Activated T-helper 17 cell treated with anti-CD3 and anti-CD28 coated beads, Interleukin-2, amount 50 U/mL, for 72 hours (primary cell): ENCODE measurements at regions not wholly inside any gene's neighbourhood (a gene's known extent, or its start where the extent isn't known, plus 50 kb on each side); places are given as distances from the start of the nearest gene placed in this dataset.
A peak's percentile ranks its signal among the peaks of the same experiment; 100 is the strongest.

Source experiments
- ATAC-seq: fragments of 150-1000 bp; cut with Tn5 transposase; replicated peaks from 2 replicates; pipeline ENCODE4 v1.10.0; 2021; ENCODE audit warnings: mild to moderate bottlenecking, moderate library complexity
- H3K27ac Mint-ChIP-seq: one replicate; pipeline ENCODE4 v1.8.0; 2022; ENCODE audit warnings: mixed read lengths
- H3K27me3 Mint-ChIP-seq: one replicate; pipeline ENCODE4 v1.8.0; 2022; ENCODE audit warnings: mixed read lengths
- H3K36me3 Mint-ChIP-seq: one replicate; pipeline ENCODE4 v1.8.0; 2022; ENCODE audit warnings: low read depth, mild to moderate bottlenecking, mixed read lengths
- H3K4me1 Mint-ChIP-seq: one replicate; pipeline ENCODE4 v1.8.0; 2022; ENCODE audit warnings: mixed read lengths
- H3K4me3 Mint-ChIP-seq: one replicate; pipeline ENCODE4 v1.8.0; 2022; ENCODE audit warnings: mild to moderate bottlenecking, mixed read lengths
- H3K9me3 Mint-ChIP-seq: one replicate; pipeline ENCODE4 v1.8.0; 2022; ENCODE audit warnings: mixed read lengths

GRCh38 chr2:128466776-128467175 lies 148.1 kb upstream of the HS6ST1 start:
- no peaks in the 10 kb centered on the region for H3K4me1 Mint-ChIP-seq
- peaks cover 16% of the 10 kb centered on the region for H3K9me3 Mint-ChIP-seq
- no peak for ATAC-seq
- peaks cover 3% of the 10 kb centered on the region for H3K27me3 Mint-ChIP-seq
- H3K36me3 Mint-ChIP-seq: no peaks in the 10 kb centered on the region
- H3K4me3 Mint-ChIP-seq: no peak overlapping the region
- H3K27ac Mint-ChIP-seq: no peak overlapping the region

- H3K27ac Mint-ChIP-seq: no peak overlapping the region
- no peak for ATAC-seq
Observed at GRCh38 chr2:128467321-128467969, 148.8 kb upstream of the HS6ST1 start.

GRCh38 chr2:128468186-128468920 lies 149.7 kb upstream of the HS6ST1 start:
- H3K36me3 Mint-ChIP-seq: no peaks in the 10 kb centered on the region
- peaks cover 16% of the 10 kb centered on the region for H3K9me3 Mint-ChIP-seq
- no peaks in the 10 kb centered on the region for H3K4me1 Mint-ChIP-seq
- peaks cover 7% of the 10 kb centered on the region for H3K27me3 Mint-ChIP-seq
- H3K27ac Mint-ChIP-seq: no peak overlapping the region
- ATAC-seq: no peak
- no peak overlapping the region for H3K4me3 Mint-ChIP-seq

More at GRCh38 chr2:128467321-128467969, 148.8 kb upstream of the HS6ST1 start:
- no peak overlapping the region for H3K4me3 Mint-ChIP-seq
- peaks cover 3% of the 10 kb centered on the region for H3K27me3 Mint-ChIP-seq
- no peaks in the 10 kb centered on the region for H3K36me3 Mint-ChIP-seq
- peaks cover 16% of the 10 kb centered on the region for H3K9me3 Mint-ChIP-seq
- H3K4me1 Mint-ChIP-seq: no peaks in the 10 kb centered on the region

- Mint-ChIP-seq H3K4me1 (no peaks in the 10 kb centered on the region), H3K4me3 (no peak overlapping the region), H3K9me3 (peaks cover 16% of the 10 kb centered on the region), H3K27me3 (peaks cover 11% of the 10 kb centered on the region), H3K27ac (no peak overlapping the region), H3K36me3 (no peaks in the 10 kb centered on the region)
- no peak for ATAC-seq
Observed at GRCh38 chr2:128469203-128469602, 150.5 kb upstream of the HS6ST1 start.

GRCh38 chr2:128469875-128470274 lies 151.2 kb upstream of the HS6ST1 start:
- Mint-ChIP-seq H3K27ac (no peak overlapping the region), H3K36me3 (no peaks in the 10 kb centered on the region), H3K9me3 (peaks cover 16% of the 10 kb centered on the region), H3K4me1 (no peaks in the 10 kb centered on the region), H3K27me3 (peaks cover 17% of the 10 kb centered on the region), H3K4me3 (no peak overlapping the region)
- no peak for ATAC-seq

- ATAC-seq: no peak
- Mint-ChIP-seq H3K4me1 (no peaks in the 10 kb centered on the region), H3K4me3 (peak overlapping the region; percentile 22), H3K27me3 (peaks cover 18% of the 10 kb centered on the region), H3K36me3 (no peaks in the 10 kb centered on the region), H3K27ac (no peak overlapping the region), H3K9me3 (peaks cover 14% of the 10 kb centered on the region)
Observed at GRCh38 chr2:128472789-128473174, 154.1 kb upstream of the HS6ST1 start.

- no peak for ATAC-seq
Observed at GRCh38 chr2:128473175-128474035, 154.7 kb upstream of the HS6ST1 start.

GRCh38 chr2:128474036-128474955 lies 155.6 kb upstream of the HS6ST1 start:
- H3K36me3 Mint-ChIP-seq: no peaks in the 10 kb centered on the region
- H3K4me1 Mint-ChIP-seq: no peaks in the 10 kb centered on the region
- H3K27ac Mint-ChIP-seq: no peak overlapping the region
- H3K27me3 Mint-ChIP-seq: peaks cover 21% of the 10 kb centered on the region
- H3K9me3 Mint-ChIP-seq: peaks cover 3% of the 10 kb centered on the region
- no peak for ATAC-seq
- H3K4me3 Mint-ChIP-seq: no peak overlapping the region

More at GRCh38 chr2:128473175-128474035, 154.7 kb upstream of the HS6ST1 start:
- no peaks in the 10 kb centered on the region for H3K4me1 Mint-ChIP-seq
- no peaks in the 10 kb centered on the region for H3K36me3 Mint-ChIP-seq
- H3K4me3 Mint-ChIP-seq: peak overlapping the region; percentile 22
- H3K27me3 Mint-ChIP-seq: peaks cover 18% of the 10 kb centered on the region
- no peak overlapping the region for H3K27ac Mint-ChIP-seq
- H3K9me3 Mint-ChIP-seq: peaks cover 9% of the 10 kb centered on the region

- Mint-ChIP-seq H3K36me3 (no peaks in the 10 kb centered on the region), H3K27ac (no peak overlapping the region), H3K4me3 (no peak overlapping the region), H3K27me3 (peaks cover 22% of the 10 kb centered on the region), H3K4me1 (no peaks in the 10 kb centered on the region), H3K9me3 (peaks cover 3% of the 10 kb centered on the region)
- no peak for ATAC-seq
Observed at GRCh38 chr2:128474962-128475361, 156.3 kb upstream of the HS6ST1 start.

- Mint-ChIP-seq H3K4me3 (no peak overlapping the region), H3K36me3 (no peaks in the 10 kb centered on the region), H3K9me3 (peaks cover 5% of the 10 kb centered on the region), H3K4me1 (no peaks in the 10 kb centered on the region), H3K27me3 (peaks cover 24% of the 10 kb centered on the region), H3K27ac (no peak overlapping the region)
- ATAC-seq: no peak
Observed at GRCh38 chr2:128475427-128476211, 157.0 kb upstream of the HS6ST1 start.

GRCh38 chr2:128477026-128477820 lies 158.6 kb upstream of the HS6ST1 start:
- Mint-ChIP-seq H3K27me3 (peaks cover 24% of the 10 kb centered on the region), H3K9me3 (peaks cover 8% of the 10 kb centered on the region), H3K27ac (no peak overlapping the region), H3K4me1 (no peaks in the 10 kb centered on the region), H3K4me3 (no peak overlapping the region), H3K36me3 (no peaks in the 10 kb centered on the region)
- ATAC-seq: no peak

- peaks cover 24% of the 10 kb centered on the region for H3K27me3 Mint-ChIP-seq
- H3K27ac Mint-ChIP-seq: no peak overlapping the region
- no peak overlapping the region for H3K4me3 Mint-ChIP-seq
- ATAC-seq: no peak
- no peaks in the 10 kb centered on the region for H3K4me1 Mint-ChIP-seq
- H3K36me3 Mint-ChIP-seq: no peaks in the 10 kb centered on the region
- peaks cover 8% of the 10 kb centered on the region for H3K9me3 Mint-ChIP-seq
Observed at GRCh38 chr2:128477891-128478290, 159.2 kb upstream of the HS6ST1 start.
